ENCODE measurements at regions not wholly inside any gene's neighbourhood (a gene's known extent, or its start where the extent isn't known, plus 50 kb on each side); places are given as distances from the start of the nearest gene placed in this dataset.

- Mint-ChIP-seq H3K36me3 (ENCODE audit: low read depth) (no peaks in the 10 kb centered on the region), H3K4me3 (no peak overlapping the region), H3K27me3 (peaks cover 5% of the 10 kb centered on the region), H3K9me3 (no peaks in the 10 kb centered on the region), H3K4me1 (peaks cover 20% of the 10 kb centered on the region), H3K27ac (no peak overlapping the region)
- intact Hi-C loops (cut with micrococcal nuclease) = no loop called here
- DNase-seq = no peak
- ChIA-PET POLR2A (no interaction called here), CTCF (interaction anchor here (0.9 kb wide), 1 partner anchor 47 kb away, joined by 3 read pairs; no protein-coding TSS in a partner anchor)
- no peak for ATAC-seq (ENCODE audit: low read depth)
- TF ChIP-seq CTCF (IDR thresholded peaks at IDR 0.05) = no peak
These were observed 98.6 kb upstream of the THY1 start for GRCh38 chr11:119521551-119521950.

GRCh38 chr11:119520966-119521365 is 98.0 kb upstream of the THY1 start:
- Mint-ChIP-seq H3K36me3 (ENCODE audit: low read depth) (no peaks in the 10 kb centered on the region), H3K27ac (no peak overlapping the region), H3K4me3 (no peak overlapping the region), H3K9me3 (no peaks in the 10 kb centered on the region), H3K27me3 (peaks cover 5% of the 10 kb centered on the region), H3K4me1 (peaks cover 20% of the 10 kb centered on the region)
- CTCF ChIA-PET = interaction anchor here (0.9 kb wide), 1 partner anchor 46 kb away, joined by 3 read pairs; no protein-coding TSS in a partner anchor
- no peak for TF ChIP-seq CTCF (IDR thresholded peaks at IDR 0.05)
- intact Hi-C loops (cut with micrococcal nuclease) = no loop called here
- POLR2A ChIA-PET = no interaction called here
- ATAC-seq (ENCODE audit: low read depth) (no peak), DNase-seq (no peak)

- no peak overlapping the region for H3K27ac Mint-ChIP-seq
- no peaks in the 10 kb centered on the region for H3K9me3 Mint-ChIP-seq
- H3K36me3 Mint-ChIP-seq (ENCODE audit: low read depth) = no peaks in the 10 kb centered on the region
- no peak for ATAC-seq (ENCODE audit: low read depth)
- no peak overlapping the region for H3K4me3 Mint-ChIP-seq
- ChIA-PET CTCF (no interaction called here), POLR2A (no interaction called here)
- no peak for DNase-seq
- no peak for TF ChIP-seq CTCF (IDR thresholded peaks at IDR 0.05)
- H3K27me3 Mint-ChIP-seq = peaks cover 5% of the 10 kb centered on the region
- intact Hi-C loops (cut with micrococcal nuclease) = no loop called here
- H3K4me1 Mint-ChIP-seq = peaks cover 14% of the 10 kb centered on the region
These were observed 97.4 kb upstream of the THY1 start for GRCh38 chr11:119520400-119520799.

- H3K27ac Mint-ChIP-seq = no peak overlapping the region
- H3K9me3 Mint-ChIP-seq = no peaks in the 10 kb centered on the region
- no peak overlapping the region for H3K4me3 Mint-ChIP-seq
- DNase-seq (no peak), ATAC-seq (ENCODE audit: low read depth) (no peak)
- intact Hi-C loops (cut with micrococcal nuclease) = no loop called here
- CTCF ChIA-PET = no interaction called here
- H3K36me3 Mint-ChIP-seq (ENCODE audit: low read depth) = no peaks in the 10 kb centered on the region
- TF ChIP-seq CTCF (IDR thresholded peaks at IDR 0.05) = no peak
- peaks cover 8% of the 10 kb centered on the region for H3K4me1 Mint-ChIP-seq
- POLR2A ChIA-PET = interaction anchor here (0.5 kb wide), 1 partner anchor 437 kb away, joined by 5 read pairs; no protein-coding TSS in a partner anchor
- peaks cover 5% of the 10 kb centered on the region for H3K27me3 Mint-ChIP-seq
These were observed 96.8 kb upstream of the THY1 start for GRCh38 chr11:119519796-119520195.

- no peak for TF ChIP-seq CTCF (IDR thresholded peaks at IDR 0.05)
- H3K4me3 Mint-ChIP-seq = no peak overlapping the region
- H3K27me3 Mint-ChIP-seq = peaks cover 5% of the 10 kb centered on the region
- no peaks in the 10 kb centered on the region for H3K36me3 Mint-ChIP-seq (ENCODE audit: low read depth)
- no peaks in the 10 kb centered on the region for H3K9me3 Mint-ChIP-seq
- DNase-seq = no peak
- peaks cover 1% of the 10 kb centered on the region for H3K4me1 Mint-ChIP-seq
- ATAC-seq (ENCODE audit: low read depth) = no peak
- ChIA-PET POLR2A (interaction anchor here (0.5 kb wide), 1 partner anchor 436 kb away, joined by 5 read pairs; no protein-coding TSS in a partner anchor), CTCF (interaction anchor here (0.9 kb wide), 1 partner anchor 37 kb away, joined by 3 read pairs; no protein-coding TSS in a partner anchor)
- no peak overlapping the region for H3K27ac Mint-ChIP-seq
- intact Hi-C loops (cut with micrococcal nuclease) = no loop called here
These were observed 96.1 kb upstream of the THY1 start for GRCh38 chr11:119518746-119519730.
